ENCODE measurements at regions not wholly inside any gene's neighbourhood (a gene's known extent, or its start where the extent isn't known, plus 50 kb on each side); places are given as distances from the start of the nearest gene placed in this dataset.

- no peak for TF ChIP-seq SIN3A (IDR thresholded peaks at IDR 0.05; ENCODE audit: low read depth, low read length)
- TF ChIP-seq, protein P1, sequence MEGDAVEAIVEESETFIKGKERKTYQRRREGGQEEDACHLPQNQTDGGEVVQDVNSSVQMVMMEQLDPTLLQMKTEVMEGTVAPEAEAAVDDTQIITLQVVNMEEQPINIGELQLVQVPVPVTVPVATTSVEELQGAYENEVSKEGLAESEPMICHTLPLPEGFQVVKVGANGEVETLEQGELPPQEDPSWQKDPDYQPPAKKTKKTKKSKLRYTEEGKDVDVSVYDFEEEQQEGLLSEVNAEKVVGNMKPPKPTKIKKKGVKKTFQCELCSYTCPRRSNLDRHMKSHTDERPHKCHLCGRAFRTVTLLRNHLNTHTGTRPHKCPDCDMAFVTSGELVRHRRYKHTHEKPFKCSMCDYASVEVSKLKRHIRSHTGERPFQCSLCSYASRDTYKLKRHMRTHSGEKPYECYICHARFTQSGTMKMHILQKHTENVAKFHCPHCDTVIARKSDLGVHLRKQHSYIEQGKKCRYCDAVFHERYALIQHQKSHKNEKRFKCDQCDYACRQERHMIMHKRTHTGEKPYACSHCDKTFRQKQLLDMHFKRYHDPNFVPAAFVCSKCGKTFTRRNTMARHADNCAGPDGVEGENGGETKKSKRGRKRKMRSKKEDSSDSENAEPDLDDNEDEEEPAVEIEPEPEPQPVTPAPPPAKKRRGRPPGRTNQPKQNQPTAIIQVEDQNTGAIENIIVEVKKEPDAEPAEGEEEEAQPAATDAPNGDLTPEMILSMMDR (IDR thresholded peaks at IDR 0.05 in 2 of 3, conservative IDR thresholded peaks at IDR 0.05 in 1 of 3; ENCODE audit: control insufficient read depth in 2 of 3, extremely low read depth in 1 of 3, insufficient read depth in 1 of 3, low read depth in 3 of 3, low read length in 3 of 3): no peak
- TF ChIP-seq BRCA1 (IDR thresholded peaks at IDR 0.05; ENCODE audit: low read depth, low read length): no peak
- TF ChIP-seq RB1 (IDR thresholded peaks at IDR 0.05; ENCODE audit: borderline replicate concordance): no peak
- TF ChIP-seq ZNF24 (IDR thresholded peaks at IDR 0.05): no peak
- no peak for TF ChIP-seq POLR2AphosphoS5 (IDR thresholded peaks at IDR 0.05; ENCODE audit: low read length)
- no peak for TF ChIP-seq EGR1 (IDR thresholded peaks at IDR 0.05; ENCODE audit: borderline replicate concordance in 1 of 2, low read depth in 2 of 2, low read length in 2 of 2)
- TF ChIP-seq POLR2A (IDR thresholded peaks at IDR 0.05; ENCODE audit: low read depth, low read length): no peak
- no peak for TF ChIP-seq NR2C1 (IDR thresholded peaks at IDR 0.05)
Measured at GRCh38 chr5:14971873-14972272, 100.3 kb upstream of the ANKH start.
